Trophoblast cell (in vitro differentiated cells and primary cell): ENCODE measurements at regions not wholly inside any gene's neighbourhood (a gene's known extent, or its start where the extent isn't known, plus 50 kb on each side); places are given as distances from the start of the nearest gene placed in this dataset.

Experiments used
- DNase-seq, 2 donors: peaks; one replicate each; pipeline ENCODE4 v3.0.0-alpha.2; 2016
- H2AFZ ChIP-seq: 2 replicates; pipeline ENCODE4 v1.6.1; 2013; ENCODE audit warnings: low read length, moderate library complexity, mild to moderate bottlenecking; ENCODE audit not compliant: insufficient read depth, poor library complexity
- H2AK5ac ChIP-seq: 2 replicates; pipeline ENCODE4 v1.6.1; 2013; ENCODE audit warnings: mild to moderate bottlenecking, low read length
- H2BK120ac ChIP-seq: 2 replicates; pipeline ENCODE4 v1.6.1; 2013; ENCODE audit warnings: low read length, mild to moderate bottlenecking, moderate library complexity; ENCODE audit not compliant: insufficient read depth, poor library complexity
- H2BK12ac ChIP-seq: 2 replicates; pipeline ENCODE4 v1.6.1; 2013; ENCODE audit warnings: mild to moderate bottlenecking, low read length, moderate library complexity
- H2BK5ac ChIP-seq: 2 replicates; pipeline ENCODE4 v1.6.1; 2013; ENCODE audit warnings: low read length, low read depth, moderate library complexity, mild to moderate bottlenecking; ENCODE audit not compliant: poor library complexity
- H3K14ac ChIP-seq: 2 replicates; pipeline ENCODE4 v1.6.1; 2013; ENCODE audit warnings: mild to moderate bottlenecking, low read length
- H3K18ac ChIP-seq: 2 replicates; pipeline ENCODE4 v1.6.1; 2013; ENCODE audit warnings: mild to moderate bottlenecking, low read length
- H3K23ac ChIP-seq: 2 replicates; pipeline ENCODE4 v1.6.1; 2013; ENCODE audit warnings: low read length
- H3K27ac ChIP-seq: 2 replicates; pipeline ENCODE4 v1.5.1; 2013; ENCODE audit warnings: low read depth, mild to moderate bottlenecking, inconsistent platforms, low read length, moderate library complexity
- H3K27me3 ChIP-seq: 2 replicates; pipeline ENCODE4 v1.6.1; 2013; ENCODE audit warnings: inconsistent platforms, mild to moderate bottlenecking, low read length, moderate library complexity; ENCODE audit not compliant: insufficient read depth
- H3K36me3 ChIP-seq, 2 experiments: 1 replicate in 1 of 2; 2 replicates in 1 of 2; pipeline ENCODE4 v1.6.1; 2013; ENCODE audit warnings: low read length in 2 of 2, mild to moderate bottlenecking in 2 of 2, moderate library complexity in 1 of 2; ENCODE audit not compliant: insufficient read depth in 2 of 2, control insufficient read depth in 1 of 2
- H3K4ac ChIP-seq: 2 replicates; pipeline ENCODE4 v1.6.1; 2013; ENCODE audit warnings: low read depth, mild to moderate bottlenecking, low read length, moderate library complexity
- H3K4me1 ChIP-seq, 2 experiments: 1 replicate in 1 of 2; 2 replicates in 1 of 2; pipeline ENCODE4 v1.6.1; 2013; ENCODE audit warnings: low read length in 2 of 2, mild to moderate bottlenecking in 2 of 2, moderate library complexity in 1 of 2; ENCODE audit not compliant: insufficient read depth in 2 of 2, control insufficient read depth in 1 of 2
- H3K4me2 ChIP-seq: 2 replicates; pipeline ENCODE4 v1.6.1; 2013; ENCODE audit warnings: inconsistent platforms, mild to moderate bottlenecking, low read length, moderate library complexity
- H3K4me3 ChIP-seq: 2 replicates; pipeline ENCODE4 v1.5.1; 2013; ENCODE audit warnings: mild to moderate bottlenecking, low read depth, low read length, inconsistent platforms
- H3K79me1 ChIP-seq: one replicate; pipeline ENCODE4 v1.6.1; 2013; ENCODE audit warnings: low read length
- H3K79me2 ChIP-seq: 2 replicates; pipeline ENCODE4 v1.6.1; 2013; ENCODE audit warnings: low read length, mild to moderate bottlenecking; ENCODE audit not compliant: control insufficient read depth, insufficient read depth, poor library complexity
- H3K9ac ChIP-seq: 2 replicates; pipeline ENCODE4 v1.6.1; 2013; ENCODE audit warnings: mild to moderate bottlenecking, low read length
- H3K9me3 ChIP-seq: 2 replicates; pipeline ENCODE4 v1.6.1; 2013; ENCODE audit warnings: low read depth, mild to moderate bottlenecking, control low read depth, inconsistent platforms, low read length; ENCODE audit not compliant: insufficient read depth
- H4K12ac ChIP-seq: 2 replicates; pipeline ENCODE4 v1.6.1; 2013; ENCODE audit warnings: low read depth, mild to moderate bottlenecking, low read length, moderate library complexity
- H4K8ac ChIP-seq: 2 replicates; pipeline ENCODE4 v1.6.1; 2013; ENCODE audit warnings: low read depth, mild to moderate bottlenecking, low read length, moderate library complexity
- H4K91ac ChIP-seq: one replicate; pipeline ENCODE4 v1.6.1; 2013; ENCODE audit warnings: low read depth, mild to moderate bottlenecking, low read length, moderate library complexity
- WGBS: extraction: QIAGEN DNeasy Blood & Tissue Kit; methylation state at CpG from one replicate; pipeline ENCODE4 v1.1.7; 2013; ENCODE audit warnings: missing lambda C conversion rate; ENCODE audit not compliant: insufficient read length, insufficient coverage; ENCODE audit errors: extremely low coverage; 5-methylcytosine and 5-hydroxymethylcytosine counted together

GRCh38 chr5:40017918-40018317, 593.1 kb upstream of the DAB2 start:
- no peak overlapping the region for H2AFZ ChIP-seq
- no peak overlapping the region for H2BK120ac ChIP-seq
- no CpG with 5 or more reads among the region's 3 CpGs for WGBS
- H3K9ac ChIP-seq: no peak overlapping the region
- H3K9me3 ChIP-seq: no peaks in the 10 kb centered on the region
- H4K91ac ChIP-seq: no peak overlapping the region
- H3K4me3 ChIP-seq: no peak overlapping the region
- DNase-seq: no peak
- H4K8ac ChIP-seq: no peak overlapping the region
- no peak overlapping the region for H3K27ac ChIP-seq
- H3K18ac ChIP-seq: no peak overlapping the region
- H3K27me3 ChIP-seq: no peaks in the 10 kb centered on the region
- H3K79me1 ChIP-seq: no peaks in the 10 kb centered on the region
- H3K23ac ChIP-seq: no peak overlapping the region
- H2BK5ac ChIP-seq: no peak overlapping the region
- no peaks in the 10 kb centered on the region for H3K4me1 ChIP-seq
- no peak overlapping the region for H3K4ac ChIP-seq
- no peak overlapping the region for H4K12ac ChIP-seq
- H3K36me3 ChIP-seq: no peaks in the 10 kb centered on the region
- H2AK5ac ChIP-seq: no peak overlapping the region
- no peak overlapping the region for H3K4me2 ChIP-seq
- no peak overlapping the region for H3K14ac ChIP-seq
- no peaks in the 10 kb centered on the region for H3K79me2 ChIP-seq
- no peak overlapping the region for H2BK12ac ChIP-seq

- no peak overlapping the region for H3K27ac ChIP-seq
- no peak overlapping the region for H2BK5ac ChIP-seq
- no peaks in the 10 kb centered on the region for H3K79me1 ChIP-seq
- H4K8ac ChIP-seq: no peak overlapping the region
- WGBS: no CpG with 5 or more reads among the region's 1 CpG
- H3K79me2 ChIP-seq: no peaks in the 10 kb centered on the region
- no peak overlapping the region for H3K23ac ChIP-seq
- H3K18ac ChIP-seq: no peak overlapping the region
- H4K12ac ChIP-seq: no peak overlapping the region
- no peak overlapping the region for H3K9ac ChIP-seq
- H3K27me3 ChIP-seq: no peaks in the 10 kb centered on the region
- H2BK120ac ChIP-seq: no peak overlapping the region
- H3K4ac ChIP-seq: no peak overlapping the region
- no peak overlapping the region for H2AK5ac ChIP-seq
- no peak overlapping the region for H2BK12ac ChIP-seq
- H3K9me3 ChIP-seq: no peaks in the 10 kb centered on the region
- H3K4me2 ChIP-seq: no peak overlapping the region
- H2AFZ ChIP-seq: no peak overlapping the region
- DNase-seq: no peak
- no peak overlapping the region for H3K4me3 ChIP-seq
- H3K36me3 ChIP-seq: no peaks in the 10 kb centered on the region
- H3K14ac ChIP-seq: no peak overlapping the region
- no peaks in the 10 kb centered on the region for H3K4me1 ChIP-seq
- H4K91ac ChIP-seq: no peak overlapping the region
Measured at GRCh38 chr5:40017135-40017534, 592.4 kb upstream of the DAB2 start.

- H2BK12ac ChIP-seq: no peak overlapping the region
- no peak for DNase-seq
- no peak overlapping the region for H3K4me3 ChIP-seq
- no peaks in the 10 kb centered on the region for H3K27me3 ChIP-seq
- no peak overlapping the region for H2AK5ac ChIP-seq
- no peak overlapping the region for H3K4me2 ChIP-seq
- no CpG with 5 or more reads among the region's 1 CpG for WGBS
- H3K4me1 ChIP-seq: no peaks in the 10 kb centered on the region
- H2AFZ ChIP-seq: no peak overlapping the region
- no peaks in the 10 kb centered on the region for H3K36me3 ChIP-seq
- no peak overlapping the region for H2BK5ac ChIP-seq
- no peak overlapping the region for H3K27ac ChIP-seq
- H4K12ac ChIP-seq: no peak overlapping the region
- no peaks in the 10 kb centered on the region for H3K79me2 ChIP-seq
- H3K9ac ChIP-seq: no peak overlapping the region
- H3K14ac ChIP-seq: no peak overlapping the region
- H4K8ac ChIP-seq: no peak overlapping the region
- H4K91ac ChIP-seq: no peak overlapping the region
- no peaks in the 10 kb centered on the region for H3K9me3 ChIP-seq
- H3K4ac ChIP-seq: no peak overlapping the region
- H2BK120ac ChIP-seq: no peak overlapping the region
- H3K79me1 ChIP-seq: no peaks in the 10 kb centered on the region
- H3K18ac ChIP-seq: no peak overlapping the region
- no peak overlapping the region for H3K23ac ChIP-seq
Measured at GRCh38 chr5:40010436-40010835, 585.7 kb upstream of the DAB2 start.

GRCh38 chr5:40006260-40006659, 581.5 kb upstream of the DAB2 start:
- H3K23ac ChIP-seq: no peak overlapping the region
- H3K27ac ChIP-seq: no peak overlapping the region
- no peak overlapping the region for H3K4ac ChIP-seq
- no peaks in the 10 kb centered on the region for H3K4me1 ChIP-seq
- no peak overlapping the region for H4K8ac ChIP-seq
- H3K9ac ChIP-seq: no peak overlapping the region
- no peak overlapping the region for H2AFZ ChIP-seq
- no CpG with 5 or more reads among the region's 1 CpG for WGBS
- H2BK12ac ChIP-seq: no peak overlapping the region
- no peaks in the 10 kb centered on the region for H3K79me2 ChIP-seq
- no peak overlapping the region for H2BK120ac ChIP-seq
- DNase-seq: no peak
- no peak overlapping the region for H3K14ac ChIP-seq
- H4K91ac ChIP-seq: no peak overlapping the region
- H4K12ac ChIP-seq: no peak overlapping the region
- no peak overlapping the region for H3K4me3 ChIP-seq
- no peak overlapping the region for H3K18ac ChIP-seq
- H3K27me3 ChIP-seq: no peaks in the 10 kb centered on the region
- H2AK5ac ChIP-seq: no peak overlapping the region
- H3K9me3 ChIP-seq: no peaks in the 10 kb centered on the region
- H2BK5ac ChIP-seq: no peak overlapping the region
- no peak overlapping the region for H3K4me2 ChIP-seq
- no peaks in the 10 kb centered on the region for H3K79me1 ChIP-seq
- H3K36me3 ChIP-seq: no peaks in the 10 kb centered on the region
